ENCODE measurements at regions not wholly inside any gene's neighbourhood (a gene's known extent, or its start where the extent isn't known, plus 50 kb on each side); places are given as distances from the start of the nearest gene placed in this dataset.

- WGBS, 2 donors, result 95 to 96% methylated on average over 2 of the region's 2 CpGs
- H3K27me3 ChIP-seq (ENCODE audit: control insufficient read depth in 1 of 2, insufficient read depth in 2 of 2, low read length in 1 of 2), result no peaks in the 10 kb centered on the region
- no peaks in the 10 kb centered on the region for H3K36me3 ChIP-seq (ENCODE audit: control insufficient read depth in 1 of 2, insufficient read depth in 2 of 2, low read length in 1 of 2)
- intact Hi-C loops (cut with DNase I), result no loop called here
- no peak overlapping the region for H3K27ac ChIP-seq (ENCODE audit: low read depth in 1 of 2, low read length in 2 of 2)
- DNase-seq, result no peak
- H3K4me1 ChIP-seq (ENCODE audit: control insufficient read depth in 1 of 2, insufficient read depth in 2 of 2, low read length in 2 of 2), result no peaks in the 10 kb centered on the region
- ATAC-seq (ENCODE audit: low FRiP score), result no peak
- H3K4me3 ChIP-seq (ENCODE audit: low read length in 2 of 2), result no peak overlapping the region
- H3K9me3 ChIP-seq (ENCODE audit: control insufficient read depth, low read length), result no peaks in the 10 kb centered on the region
Observed at GRCh38 chr1:61627365-61627764, 97.6 kb downstream of the TM2D1 start.

DNA sequence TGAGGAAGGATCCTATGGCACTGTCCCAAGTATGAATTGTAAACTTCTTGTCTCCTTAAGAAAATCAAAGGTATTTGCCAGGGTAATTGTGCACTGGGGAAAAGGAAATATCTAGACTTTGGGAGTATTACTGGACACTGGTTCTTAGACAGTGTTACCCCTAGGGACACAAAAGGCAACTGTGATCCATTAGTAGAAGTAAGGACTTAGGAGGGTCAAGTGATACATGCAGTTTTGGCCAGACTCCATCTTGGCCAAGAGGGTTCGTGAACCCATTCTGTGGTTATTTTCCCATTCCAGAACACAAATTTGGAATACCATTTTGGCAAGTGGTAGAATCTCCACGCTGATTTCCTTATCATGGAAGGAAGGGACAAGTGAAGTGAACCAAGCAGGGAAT is 98.1 kb downstream of the TM2D1 start:
- H3K4me1 ChIP-seq (ENCODE audit: control insufficient read depth in 1 of 2, insufficient read depth in 2 of 2, low read length in 2 of 2), result no peaks in the 10 kb centered on the region

DNA sequence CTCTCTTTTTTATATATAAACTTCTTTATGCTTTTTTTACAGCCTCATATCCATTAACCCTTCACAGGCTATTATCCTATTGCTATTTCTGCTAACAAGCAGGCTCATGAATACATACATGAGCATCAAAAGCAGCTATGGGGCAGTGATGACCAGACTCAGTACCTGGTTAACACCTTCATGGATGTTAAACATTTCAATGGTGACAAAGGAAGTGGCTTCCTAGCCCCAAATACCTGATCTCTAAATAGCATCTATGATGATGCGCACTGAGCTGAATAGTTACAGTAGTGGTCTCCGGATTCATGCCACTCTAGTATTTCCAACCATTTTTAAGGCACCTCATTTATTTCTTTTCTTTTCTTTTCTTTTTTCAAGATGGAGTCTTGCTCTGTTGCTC is 101.1 kb downstream of the TM2D1 start:
- ATAC-seq (ENCODE audit: low FRiP score) (no peak), DNase-seq (no peak)
- intact Hi-C loops (cut with DNase I), result no loop called here
- no peaks in the 10 kb centered on the region for H3K4me1 ChIP-seq (ENCODE audit: control insufficient read depth in 1 of 2, insufficient read depth in 2 of 2, low read length in 2 of 2)
- no peaks in the 10 kb centered on the region for H3K36me3 ChIP-seq (ENCODE audit: control insufficient read depth in 1 of 2, insufficient read depth in 2 of 2, low read length in 1 of 2)
- no peaks in the 10 kb centered on the region for H3K27me3 ChIP-seq (ENCODE audit: control insufficient read depth in 1 of 2, insufficient read depth in 2 of 2, low read length in 1 of 2)
- WGBS, 2 donors, result 98% methylated on average over 2 of the region's 2 CpGs
- H3K9me3 ChIP-seq (ENCODE audit: control insufficient read depth, low read length), result no peaks in the 10 kb centered on the region
- no peak overlapping the region for H3K27ac ChIP-seq (ENCODE audit: low read depth in 1 of 2, low read length in 2 of 2)
- H3K4me3 ChIP-seq (ENCODE audit: low read length in 2 of 2), result no peak overlapping the region

More for the DNA sequence above, 98.1 kb downstream of the TM2D1 start:
- H3K9me3 ChIP-seq (ENCODE audit: control insufficient read depth, low read length), result no peaks in the 10 kb centered on the region
- WGBS, 2 donors, result 38 to 40% methylated on average over 2 of the region's 2 CpGs
- no peak for DNase-seq
- H3K27me3 ChIP-seq (ENCODE audit: control insufficient read depth in 1 of 2, insufficient read depth in 2 of 2, low read length in 1 of 2), result no peaks in the 10 kb centered on the region
- ATAC-seq (ENCODE audit: low FRiP score), result no peak
- H3K27ac ChIP-seq (ENCODE audit: low read depth in 1 of 2, low read length in 2 of 2), result no peak overlapping the region
- H3K4me3 ChIP-seq (ENCODE audit: low read length in 2 of 2), result no peak overlapping the region
- intact Hi-C loops (cut with DNase I), result no loop called here
- no peaks in the 10 kb centered on the region for H3K36me3 ChIP-seq (ENCODE audit: control insufficient read depth in 1 of 2, insufficient read depth in 2 of 2, low read length in 1 of 2)

GRCh38 chr1:61620536-61620935 is 104.4 kb downstream of the TM2D1 start:
- ATAC-seq (ENCODE audit: low FRiP score), result no peak
- Histone ChIP-seq H3K36me3 (ENCODE audit: control insufficient read depth in 1 of 2, insufficient read depth in 2 of 2, low read length in 1 of 2) (no peaks in the 10 kb centered on the region), H3K9me3 (ENCODE audit: control insufficient read depth, low read length) (no peaks in the 10 kb centered on the region), H3K27me3 (ENCODE audit: control insufficient read depth in 1 of 2, insufficient read depth in 2 of 2, low read length in 1 of 2) (no peaks in the 10 kb centered on the region), H3K27ac (ENCODE audit: low read depth in 1 of 2, low read length in 2 of 2) (no peak overlapping the region), H3K4me1 (ENCODE audit: control insufficient read depth in 1 of 2, insufficient read depth in 2 of 2, low read length in 2 of 2) (no peaks in the 10 kb centered on the region), H3K4me3 (ENCODE audit: low read length in 2 of 2) (no peak overlapping the region)
- intact Hi-C loops (cut with DNase I), result no loop called here
- DNase-seq, result no peak
- WGBS, 2 donors, result 68 to 76% methylated on average over 5 of the region's 5 CpGs

- H3K27me3 ChIP-seq (ENCODE audit: control insufficient read depth in 1 of 2, insufficient read depth in 2 of 2, low read length in 1 of 2), result no peaks in the 10 kb centered on the region
- H3K27ac ChIP-seq (ENCODE audit: low read depth in 1 of 2, low read length in 2 of 2), result no peak overlapping the region
- 90 to 95% methylated on average over 7 of the region's 7 CpGs for WGBS, 2 donors
- intact Hi-C loops (cut with DNase I), result no loop called here
- no peaks in the 10 kb centered on the region for H3K9me3 ChIP-seq (ENCODE audit: control insufficient read depth, low read length)
- ATAC-seq (ENCODE audit: low FRiP score) (no peak), DNase-seq (no peak)
- no peaks in the 10 kb centered on the region for H3K4me1 ChIP-seq (ENCODE audit: control insufficient read depth in 1 of 2, insufficient read depth in 2 of 2, low read length in 2 of 2)
- no peaks in the 10 kb centered on the region for H3K36me3 ChIP-seq (ENCODE audit: control insufficient read depth in 1 of 2, insufficient read depth in 2 of 2, low read length in 1 of 2)
- H3K4me3 ChIP-seq (ENCODE audit: low read length in 2 of 2), result no peak overlapping the region
Observed at GRCh38 chr1:61618755-61619154, 106.2 kb downstream of the TM2D1 start.

DNA sequence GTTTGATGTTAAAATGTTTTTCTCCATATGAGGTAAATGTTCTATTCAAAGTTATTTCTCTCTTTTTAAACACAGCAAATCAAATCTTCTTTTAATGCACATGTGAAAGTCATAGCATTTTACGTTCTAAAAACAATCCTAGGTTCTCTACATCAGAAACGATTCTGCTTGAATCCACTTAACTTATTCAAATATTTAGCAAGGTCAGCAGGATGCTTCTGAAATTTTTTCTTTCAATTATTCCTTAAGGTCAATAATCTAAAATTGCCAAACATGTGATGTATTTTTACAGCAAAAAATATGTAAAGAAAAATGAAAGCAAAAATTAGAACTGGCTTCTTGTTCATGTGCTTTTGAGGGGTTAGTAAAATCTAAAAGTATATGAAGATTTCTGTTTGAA is 106.7 kb downstream of the TM2D1 start:
- Histone ChIP-seq H3K4me3 (ENCODE audit: low read length in 2 of 2) (no peak overlapping the region), H3K27me3 (ENCODE audit: control insufficient read depth in 1 of 2, insufficient read depth in 2 of 2, low read length in 1 of 2) (no peaks in the 10 kb centered on the region), H3K4me1 (ENCODE audit: control insufficient read depth in 1 of 2, insufficient read depth in 2 of 2, low read length in 2 of 2) (no peaks in the 10 kb centered on the region), H3K9me3 (ENCODE audit: control insufficient read depth, low read length) (no peaks in the 10 kb centered on the region), H3K27ac (ENCODE audit: low read depth in 1 of 2, low read length in 2 of 2) (no peak overlapping the region), H3K36me3 (ENCODE audit: control insufficient read depth in 1 of 2, insufficient read depth in 2 of 2, low read length in 1 of 2) (no peaks in the 10 kb centered on the region)
- no peak for ATAC-seq (ENCODE audit: low FRiP score)
- 76 to 85% methylated on average over 2 of the region's 2 CpGs for WGBS, 2 donors
- intact Hi-C loops (cut with DNase I), result no loop called here
- no peak for DNase-seq

- intact Hi-C loops (cut with DNase I), result no loop called here
- WGBS, 2 donors, result 92 to 97% methylated on average over 3 of the region's 3 CpGs
- Histone ChIP-seq H3K27me3 (ENCODE audit: control insufficient read depth in 1 of 2, insufficient read depth in 2 of 2, low read length in 1 of 2) (no peaks in the 10 kb centered on the region), H3K9me3 (ENCODE audit: control insufficient read depth, low read length) (no peaks in the 10 kb centered on the region), H3K4me1 (ENCODE audit: control insufficient read depth in 1 of 2, insufficient read depth in 2 of 2, low read length in 2 of 2) (no peaks in the 10 kb centered on the region), H3K36me3 (ENCODE audit: control insufficient read depth in 1 of 2, insufficient read depth in 2 of 2, low read length in 1 of 2) (no peaks in the 10 kb centered on the region), H3K27ac (ENCODE audit: low read depth in 1 of 2, low read length in 2 of 2) (peak overlapping the region in 1 of 2 donors; percentile 40), H3K4me3 (ENCODE audit: low read length in 2 of 2) (no peak overlapping the region)
- DNase-seq (no peak), ATAC-seq (ENCODE audit: low FRiP score) (no peak)
Observed at GRCh38 chr1:61616830-61617229, 108.1 kb downstream of the TM2D1 start.

DNA sequence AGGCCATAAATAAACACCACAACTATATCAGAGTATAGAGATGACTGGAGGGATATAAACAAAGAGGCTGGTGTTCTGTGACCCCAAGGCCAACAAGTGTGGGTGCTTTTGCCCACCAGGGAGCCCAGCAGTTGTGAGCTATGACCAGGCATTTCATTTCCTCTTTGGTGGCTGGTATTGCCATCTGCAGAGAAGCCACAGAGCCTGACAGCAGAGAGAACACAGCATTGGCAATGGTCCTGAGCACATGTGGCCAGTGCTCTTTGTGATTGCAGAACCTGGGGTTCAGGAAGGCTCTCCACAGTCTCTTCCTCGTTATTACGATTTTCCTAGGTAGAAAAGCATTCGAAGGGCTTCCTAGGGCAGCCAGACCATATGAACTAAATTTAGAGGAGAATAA is 112.3 kb downstream of the TM2D1 start:
- WGBS, 2 donors, result 71 to 78% methylated on average over 3 of the region's 3 CpGs
- no peaks in the 10 kb centered on the region for H3K27me3 ChIP-seq (ENCODE audit: control insufficient read depth in 1 of 2, insufficient read depth in 2 of 2, low read length in 1 of 2)
- H3K4me3 ChIP-seq (ENCODE audit: low read length in 2 of 2), result no peak overlapping the region
- H3K4me1 ChIP-seq (ENCODE audit: control insufficient read depth in 1 of 2, insufficient read depth in 2 of 2, low read length in 2 of 2), result no peaks in the 10 kb centered on the region
- H3K9me3 ChIP-seq (ENCODE audit: control insufficient read depth, low read length), result no peaks in the 10 kb centered on the region
- no peaks in the 10 kb centered on the region for H3K36me3 ChIP-seq (ENCODE audit: control insufficient read depth in 1 of 2, insufficient read depth in 2 of 2, low read length in 1 of 2)
- H3K27ac ChIP-seq (ENCODE audit: low read depth in 1 of 2, low read length in 2 of 2), result no peak overlapping the region
- no peak for ATAC-seq (ENCODE audit: low FRiP score)
- no peak for DNase-seq
- intact Hi-C loops (cut with DNase I), result no loop called here

GRCh38 chr1:61609040-61609439 is 115.9 kb downstream of the TM2D1 start:
- DNase-seq, result no peak
- Histone ChIP-seq H3K4me1 (ENCODE audit: control insufficient read depth in 1 of 2, insufficient read depth in 2 of 2, low read length in 2 of 2) (peaks cover 2 to 7% of the 10 kb centered on the region in 2 donors), H3K9me3 (ENCODE audit: control insufficient read depth, low read length) (no peaks in the 10 kb centered on the region), H3K27me3 (ENCODE audit: control insufficient read depth in 1 of 2, insufficient read depth in 2 of 2, low read length in 1 of 2) (no peaks in the 10 kb centered on the region), H3K4me3 (ENCODE audit: low read length in 2 of 2) (no peak overlapping the region), H3K36me3 (ENCODE audit: control insufficient read depth in 1 of 2, insufficient read depth in 2 of 2, low read length in 1 of 2) (no peaks in the 10 kb centered on the region), H3K27ac (ENCODE audit: low read depth in 1 of 2, low read length in 2 of 2) (no peak overlapping the region)
- 97% methylated on average over 3 of the region's 3 CpGs for WGBS, 2 donors
- intact Hi-C loops (cut with DNase I), result no loop called here
- ATAC-seq (ENCODE audit: low FRiP score), result no peak
